HG03139 (cell line): ENCODE measurements at regions not wholly inside any gene's neighbourhood (a gene's known extent, or its start where the extent isn't known, plus 50 kb on each side); places are given as distances from the start of the nearest gene placed in this dataset.

Experiments
- ATAC-seq: cut with Tn5 transposase; IDR thresholded peaks from one replicate; pipeline ENCODE4 v1.9.1; 2021; ENCODE audit not compliant: unreplicated experiment

- no peak for ATAC-seq
Observed at GRCh38 chr4:145251391-145251790, 71.0 kb upstream of the OTUD4 start.

- no peak for ATAC-seq
Observed at GRCh38 chr4:145248971-145249370, 68.6 kb upstream of the OTUD4 start.

GRCh38 chr4:145248502-145248901, 68.1 kb upstream of the OTUD4 start:
- no peak for ATAC-seq

- peak; percentile 99 for ATAC-seq
Observed at GRCh38 chr4:145234091-145234706, 53.8 kb upstream of the OTUD4 start.

GRCh38 chr4:145231906-145232700, 51.7 kb upstream of the OTUD4 start:
- ATAC-seq: no peak

GRCh38 chr4:145230726-145231125, 50.3 kb upstream of the OTUD4 start:
- ATAC-seq: no peak
